HG03139 (cell line): ENCODE measurements at regions not wholly inside any gene's neighbourhood (a gene's known extent, or its start where the extent isn't known, plus 50 kb on each side); places are given as distances from the start of the nearest gene placed in this dataset.

Experiments
- ATAC-seq: cut with Tn5 transposase; IDR thresholded peaks from one replicate; pipeline ENCODE4 v1.9.1; 2021; ENCODE audit not compliant: unreplicated experiment

DNA sequence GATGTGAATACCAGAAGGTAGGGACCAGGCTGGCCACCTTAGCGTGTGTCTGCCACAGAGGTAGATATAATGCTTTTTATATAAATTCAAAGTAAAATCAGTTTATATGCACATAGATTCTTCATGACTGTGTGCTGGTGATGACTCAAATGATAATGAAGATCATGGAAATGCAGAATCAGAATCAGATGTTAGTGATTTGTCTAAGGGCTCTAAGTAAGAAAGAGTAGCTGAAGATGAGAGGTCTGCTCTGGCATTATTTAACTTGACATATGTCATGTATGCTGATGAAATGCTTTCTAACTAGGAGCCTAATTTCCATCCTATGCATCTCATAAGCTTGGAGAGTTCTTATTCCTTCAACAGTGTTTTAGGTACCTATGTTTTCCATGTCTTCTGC is 50.3 kb upstream of the DPH6 start:
- no peak for ATAC-seq

DNA sequence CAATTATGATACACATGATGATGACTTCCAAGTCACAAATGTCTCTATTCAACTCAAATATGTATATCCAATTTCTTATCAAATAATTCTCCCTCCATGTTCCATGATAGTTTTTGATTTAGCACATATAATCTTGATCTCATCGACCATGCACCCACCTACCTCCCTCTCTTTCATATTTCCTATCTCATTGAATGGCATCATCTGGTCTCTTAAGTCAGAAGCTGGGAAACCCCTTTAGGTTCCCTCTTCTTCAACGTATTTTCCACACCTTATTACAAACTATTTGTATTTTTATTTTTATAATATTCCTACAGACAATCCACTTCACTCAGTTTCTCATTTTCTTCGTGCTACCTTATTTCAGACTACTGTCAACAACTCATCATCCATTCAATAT is 56.9 kb upstream of the DPH6 start:
- no peak for ATAC-seq

DNA sequence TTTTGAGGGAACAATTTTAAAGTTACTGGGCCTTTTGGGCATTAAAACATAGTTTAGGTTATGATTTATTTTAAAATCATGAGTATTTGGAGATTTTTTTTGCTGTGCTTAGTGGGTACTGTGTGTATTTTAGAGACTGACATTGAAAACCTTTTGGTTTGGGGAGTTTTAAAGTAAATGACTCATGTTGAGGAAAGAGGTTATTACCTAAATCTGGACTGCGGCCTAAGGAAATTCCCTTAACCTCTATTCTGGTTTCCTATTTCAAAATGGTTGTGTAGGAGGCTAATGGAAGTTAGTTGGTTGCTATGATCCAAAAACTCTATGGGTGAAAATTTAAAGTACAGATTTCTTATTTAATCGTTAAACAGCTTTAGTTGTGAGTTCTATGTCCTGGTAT is 57.3 kb upstream of the DPH6 start:
- no peak for ATAC-seq

- no peak for ATAC-seq
Observed at GRCh38 chr15:35603856-35604255, 57.9 kb upstream of the DPH6 start.

- ATAC-seq: no peak
Observed at GRCh38 chr15:35605764-35606449, 59.9 kb upstream of the DPH6 start.

GRCh38 chr15:35606450-35606779 is 60.5 kb upstream of the DPH6 start:
- ATAC-seq: no peak

- ATAC-seq: no peak
Observed at GRCh38 chr15:35616498-35617271, 70.7 kb upstream of the DPH6 start.

DNA sequence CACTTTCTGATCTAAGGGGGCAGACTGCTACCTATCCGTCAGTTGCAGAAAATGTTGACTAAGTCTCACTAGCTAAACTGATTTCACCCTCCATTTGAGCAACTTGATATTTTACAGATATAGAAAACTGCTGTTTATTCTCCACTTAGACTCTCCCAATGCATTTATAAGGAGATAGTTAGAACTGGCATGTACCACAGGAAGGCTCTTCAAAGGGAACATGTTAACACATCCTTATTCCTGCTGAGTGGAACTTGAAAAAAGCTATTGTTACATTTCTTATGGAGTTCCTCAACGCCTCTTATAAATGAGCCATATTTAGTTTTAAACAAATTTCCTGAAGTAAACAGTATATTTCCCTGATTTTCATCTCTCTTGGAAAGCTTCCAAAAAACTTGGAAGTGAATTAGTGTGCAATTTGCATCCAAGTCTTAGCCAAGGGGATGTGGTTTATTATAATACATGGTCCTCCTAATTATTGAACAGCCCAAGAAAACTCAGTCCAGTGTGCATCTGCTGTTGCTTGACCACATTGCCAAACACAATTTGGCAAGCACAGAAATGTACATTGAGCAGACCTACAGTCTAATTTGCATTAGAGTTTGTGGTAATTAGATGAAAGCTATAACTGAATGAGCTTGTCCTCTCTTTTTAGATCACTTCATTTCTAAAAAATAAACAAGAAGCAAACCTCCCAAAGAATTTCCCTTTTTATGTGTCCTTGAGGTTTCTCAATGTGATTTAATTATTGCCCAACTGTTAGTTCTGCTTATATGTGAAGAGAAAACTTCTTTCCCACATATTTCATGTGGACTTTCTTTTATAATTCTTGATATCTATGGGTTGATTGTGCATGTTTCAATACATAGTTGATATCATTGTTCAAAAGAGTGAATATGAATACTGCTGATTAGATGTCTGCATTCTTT is 72.6 kb upstream of the DPH6 start:
- ATAC-seq: no peak

GRCh38 chr15:35622641-35623340 is 76.8 kb upstream of the DPH6 start:
- no peak for ATAC-seq

DNA sequence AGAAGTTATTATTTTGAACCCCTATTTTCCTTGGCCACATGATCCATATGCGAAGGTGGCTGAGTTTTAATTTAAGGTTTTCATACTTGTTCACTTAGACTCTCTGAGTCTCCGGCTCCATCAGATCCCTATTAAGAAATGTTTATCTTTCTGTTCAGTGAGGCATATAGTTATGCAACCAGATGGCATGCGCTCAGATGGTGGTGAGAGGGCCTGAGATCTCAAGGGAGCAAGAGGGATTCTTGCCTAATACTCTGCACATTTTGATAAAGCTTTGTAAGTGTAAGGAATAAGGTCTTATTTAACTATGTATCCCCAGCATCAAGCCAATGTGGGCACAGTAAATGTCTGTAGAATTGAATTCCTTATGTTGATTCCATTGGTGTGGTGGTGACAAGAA is 78.9 kb upstream of the DPH6 start:
- ATAC-seq: no peak

- ATAC-seq: no peak
Observed at GRCh38 chr15:35626571-35627318, 80.8 kb upstream of the DPH6 start.

- no peak for ATAC-seq
Observed at GRCh38 chr15:35627696-35628095, 81.7 kb upstream of the DPH6 start.

DNA sequence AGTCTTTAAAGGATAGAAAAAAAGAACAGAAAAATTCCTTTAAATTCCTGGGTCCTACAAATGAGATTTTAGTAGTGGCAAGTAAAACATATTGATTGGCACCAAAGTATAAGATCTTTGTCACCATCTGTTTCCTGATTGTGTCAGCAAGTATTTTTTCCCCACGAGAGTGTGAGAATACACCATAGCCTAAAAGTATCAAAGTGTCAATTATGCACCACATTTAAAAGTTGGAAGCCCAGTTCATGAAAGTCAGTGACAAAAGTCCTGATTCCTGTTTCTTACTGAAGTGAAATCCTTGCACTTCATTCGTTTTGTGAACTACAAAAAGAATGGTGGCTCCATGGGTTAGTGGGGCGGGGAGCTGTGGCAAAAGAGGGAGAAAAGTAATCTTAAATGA is 83.8 kb upstream of the DPH6 start:
- ATAC-seq: no peak

DNA sequence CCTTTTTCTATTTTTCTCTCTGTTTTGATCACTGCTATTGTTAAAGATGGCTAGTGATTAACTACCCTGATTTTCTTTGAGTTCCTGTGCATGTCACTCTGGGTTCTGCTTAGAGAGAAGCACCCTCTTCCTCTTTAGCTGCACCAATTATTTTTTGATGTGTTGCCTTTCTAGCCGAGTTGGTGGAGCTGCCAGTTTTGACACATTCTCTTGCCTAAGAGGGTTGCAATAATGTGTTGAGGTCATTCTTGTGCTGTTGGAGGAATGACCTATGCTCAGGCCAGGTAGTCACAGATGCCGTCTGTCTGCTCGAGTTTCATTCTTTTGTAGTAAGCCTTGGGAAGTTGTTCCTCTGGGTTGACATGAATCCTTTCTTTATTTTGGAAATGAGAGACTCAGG is 84.6 kb upstream of the DPH6 start:
- no peak for ATAC-seq

DNA sequence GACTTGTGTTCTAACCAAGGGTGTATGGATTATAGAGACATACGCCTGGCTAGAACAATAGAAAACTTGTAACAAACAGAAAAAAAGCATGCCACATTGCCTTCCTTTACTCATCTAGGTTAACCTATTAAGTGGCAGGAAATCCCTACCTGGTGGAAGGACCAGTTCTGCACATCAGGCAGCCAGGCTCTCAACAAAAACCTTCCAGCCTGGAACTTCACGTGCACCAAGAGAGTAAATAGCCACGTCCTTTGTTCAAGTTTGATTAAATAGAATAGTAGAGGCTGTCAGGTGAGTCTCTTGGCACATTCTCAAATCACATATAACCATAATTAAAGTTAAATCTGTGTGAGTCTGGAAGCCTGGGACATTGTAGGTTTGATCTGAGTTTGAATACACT is 85.0 kb upstream of the DPH6 start:
- no peak for ATAC-seq

GRCh38 chr15:35633677-35634076 is 87.7 kb upstream of the DPH6 start:
- no peak for ATAC-seq

GRCh38 chr15:35646790-35647189 is 100.8 kb upstream of the DPH6 start:
- ATAC-seq: no peak

DNA sequence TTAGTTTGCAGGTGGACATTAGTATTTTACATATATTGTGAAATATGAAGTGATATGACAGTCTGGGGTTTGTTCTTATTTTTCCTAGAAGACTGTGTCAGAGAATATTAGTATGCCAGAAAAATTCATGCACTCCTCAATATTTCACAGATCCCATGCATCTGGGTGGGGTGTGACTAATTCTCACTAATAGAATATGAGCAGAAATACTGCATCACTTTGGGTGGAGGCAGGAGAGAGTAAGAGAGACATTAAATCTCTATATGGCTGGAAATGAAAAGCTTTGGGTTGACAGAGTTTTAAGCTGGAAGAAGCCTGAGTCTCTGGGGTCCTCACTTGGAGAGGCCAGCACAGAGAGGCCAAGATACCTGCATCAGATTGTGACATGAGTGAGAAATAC is 101.3 kb upstream of the DPH6 start:
- no peak for ATAC-seq

GRCh38 chr15:35648941-35649340 is 103.0 kb upstream of the DPH6 start:
- no peak for ATAC-seq

- no peak for ATAC-seq
Observed at GRCh38 chr15:35649575-35649974, 103.6 kb upstream of the DPH6 start.

DNA sequence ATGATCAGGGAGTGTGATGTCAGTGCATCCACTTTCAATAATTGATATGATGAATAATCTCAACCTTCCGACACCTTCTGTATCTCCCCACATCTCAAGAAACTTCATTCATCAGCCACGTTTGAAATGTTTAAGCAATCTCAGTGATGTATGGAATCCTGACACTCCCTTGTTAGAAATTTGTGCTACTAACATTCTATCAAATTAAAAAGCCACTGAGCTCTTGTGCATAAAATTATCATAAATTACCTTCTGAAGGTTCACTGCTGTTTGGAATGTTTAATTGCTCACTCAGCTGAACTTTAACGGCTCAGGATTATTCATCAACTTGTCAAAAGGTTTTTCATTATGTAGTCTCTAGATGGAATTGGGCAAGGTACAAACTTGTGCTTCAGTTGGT is 108.4 kb upstream of the DPH6 start:
- ATAC-seq: no peak
